SIG-M5 treated with dmso at 0.1 percent for 504 hours (cell line): ENCODE measurements at regions not wholly inside any gene's neighbourhood (a gene's known extent, or its start where the extent isn't known, plus 50 kb on each side); places are given as distances from the start of the nearest gene placed in this dataset.

Experiments
- DNase-seq: peaks from one replicate; lab custom pipeline; 2025; ENCODE audit not compliant: unreplicated experiment; lab: John Stamatoyannopoulos, UW

GRCh38 chr6:163828038-163828795, 413.7 kb downstream of the QKI start:
- no peak for DNase-seq

GRCh38 chr6:163827143-163827542, 412.6 kb downstream of the QKI start:
- no peak for DNase-seq

GRCh38 chr6:163826629-163827028, 412.1 kb downstream of the QKI start:
- DNase-seq: no peak

- DNase-seq: no peak
Observed at GRCh38 chr6:163825033-163825432, 410.5 kb downstream of the QKI start.

- DNase-seq: no peak
Observed at GRCh38 chr6:163823577-163823976, 409.1 kb downstream of the QKI start.

GRCh38 chr6:163820745-163821458, 406.4 kb downstream of the QKI start:
- no peak for DNase-seq

GRCh38 chr6:163820171-163820570, 405.7 kb downstream of the QKI start:
- DNase-seq: no peak

GRCh38 chr6:163818719-163819118, 404.2 kb downstream of the QKI start:
- DNase-seq: no peak

GRCh38 chr6:163816441-163816840, 401.9 kb downstream of the QKI start:
- no peak for DNase-seq

GRCh38 chr6:163815796-163816195, 401.3 kb downstream of the QKI start:
- no peak for DNase-seq

GRCh38 chr6:163814494-163815364, 400.2 kb downstream of the QKI start:
- no peak for DNase-seq

GRCh38 chr6:163813979-163814493, 399.5 kb downstream of the QKI start:
- DNase-seq: no peak

GRCh38 chr6:163811317-163811716, 396.8 kb downstream of the QKI start:
- DNase-seq: no peak

- DNase-seq: no peak
Observed at GRCh38 chr6:163809364-163809763, 394.8 kb downstream of the QKI start.

- no peak for DNase-seq
Observed at GRCh38 chr6:163808871-163809270, 394.4 kb downstream of the QKI start.

GRCh38 chr6:163808231-163808630, 393.7 kb downstream of the QKI start:
- DNase-seq: no peak

GRCh38 chr6:163806755-163807499, 392.4 kb downstream of the QKI start:
- DNase-seq: no peak

- DNase-seq: no peak
Observed at GRCh38 chr6:163804991-163805390, 390.5 kb downstream of the QKI start.

GRCh38 chr6:163802267-163802666, 387.7 kb downstream of the QKI start:
- DNase-seq: no peak

GRCh38 chr6:163797296-163797845, 382.9 kb downstream of the QKI start:
- DNase-seq: no peak
